IPS-NIHi7 (cell line): ENCODE measurements at regions not wholly inside any gene's neighbourhood (a gene's known extent, or its start where the extent isn't known, plus 50 kb on each side); places are given as distances from the start of the nearest gene placed in this dataset.
"Not testable (repeated sequence)": the region's sequence is repeated elsewhere in the genome, so short reads cannot be mapped to it uniquely, and the experiment has no call there.

Source experiments
- DNase-seq: peaks from one replicate; pipeline ENCODE4 v3.0.0; 2012; ENCODE audit warnings: mixed read lengths; ENCODE audit errors: extremely low spot score

- peak; percentile 46 for DNase-seq
Measured at GRCh38 chr2:123808243-123808642, 216.8 kb upstream of the CNTNAP5 start.

GRCh38 chr2:123811846-123812245, 213.2 kb upstream of the CNTNAP5 start:
- DNase-seq: no peak

- DNase-seq: no peak
Measured at GRCh38 chr2:123816203-123816602, 208.9 kb upstream of the CNTNAP5 start.

GRCh38 chr2:123816928-123817327, 208.2 kb upstream of the CNTNAP5 start:
- DNase-seq: no peak

GRCh38 chr2:123826729-123827271, 198.3 kb upstream of the CNTNAP5 start:
- DNase-seq: no peak

GRCh38 chr2:123839326-123839725, 185.8 kb upstream of the CNTNAP5 start:
- no peak for DNase-seq

GRCh38 chr2:123840016-123840415, 185.1 kb upstream of the CNTNAP5 start:
- DNase-seq: no peak

GRCh38 chr2:123840574-123840973, 184.5 kb upstream of the CNTNAP5 start:
- DNase-seq: no peak

- no peak for DNase-seq
Measured at GRCh38 chr2:123851281-123851680, 173.8 kb upstream of the CNTNAP5 start.

GRCh38 chr2:123853161-123853560, 171.9 kb upstream of the CNTNAP5 start:
- DNase-seq: no peak

- DNase-seq: not testable (repeated sequence)
Measured at GRCh38 chr2:123859031-123859430, 166.1 kb upstream of the CNTNAP5 start.

- no peak for DNase-seq
Measured at GRCh38 chr2:123864416-123864815, 160.7 kb upstream of the CNTNAP5 start.

GRCh38 chr2:123870206-123870880, 154.7 kb upstream of the CNTNAP5 start:
- no peak for DNase-seq

GRCh38 chr2:123870881-123871276, 154.2 kb upstream of the CNTNAP5 start:
- peak; percentile 19 for DNase-seq

- DNase-seq: no peak
Measured at GRCh38 chr2:123890148-123890547, 134.9 kb upstream of the CNTNAP5 start.

- DNase-seq: no peak
Measured at GRCh38 chr2:123894167-123894566, 130.9 kb upstream of the CNTNAP5 start.

- no peak for DNase-seq
Measured at GRCh38 chr2:123895651-123896050, 129.4 kb upstream of the CNTNAP5 start.

- DNase-seq: no peak
Measured at GRCh38 chr2:123901256-123901655, 123.8 kb upstream of the CNTNAP5 start.

- no peak for DNase-seq
Measured at GRCh38 chr2:123906361-123906760, 118.7 kb upstream of the CNTNAP5 start.

GRCh38 chr2:123908522-123908921, 116.6 kb upstream of the CNTNAP5 start:
- DNase-seq: no peak

GRCh38 chr2:123912171-123912570, 112.9 kb upstream of the CNTNAP5 start:
- DNase-seq: no peak

GRCh38 chr2:123913143-123913735, 111.8 kb upstream of the CNTNAP5 start:
- no peak for DNase-seq

- DNase-seq: no peak
Measured at GRCh38 chr2:123915380-123915779, 109.7 kb upstream of the CNTNAP5 start.
